Ovary (tissue), 3 donors: ENCODE measurements at regions not wholly inside any gene's neighbourhood (a gene's known extent, or its start where the extent isn't known, plus 50 kb on each side); places are given as distances from the start of the nearest gene placed in this dataset.

ENCODE experiments used
- CTCF ChIP-seq, 3 donors: fragments of 450-650 bp in 2 of 3; fragments of 200-600 bp in 1 of 3; IDR thresholded peaks; one replicate each; pipeline versions ENCODE4 v1.5.1 to v1.8.0; 2016 to 2022; ENCODE audit warnings: antibody characterized with exemption in 3 of 3, mild to moderate bottlenecking in 1 of 3
- EP300 ChIP-seq: sonication (generic); formaldehyde crosslinking; IDR thresholded peaks from one replicate; pipeline ENCODE4 v1.6.1; 2017; ENCODE audit warnings: antibody characterized with exemption
- POLR2A ChIP-seq: fragments of 450-650 bp; IDR thresholded peaks from one replicate; pipeline ENCODE4 v1.6.1; 2017; ENCODE audit warnings: antibody characterized with exemption, mild to moderate bottlenecking, moderate library complexity
- donor health status: DM: no; HTN: no; CAD: no.

- no peak for TF ChIP-seq EP300
- TF ChIP-seq CTCF (IDR thresholded peaks at IDR 0.05) = no peak
- TF ChIP-seq POLR2A = no peak
Observed at GRCh38 chr10:85224366-85224940, 896.1 kb downstream of the CCSER2 start.
